ENCODE measurements at regions not wholly inside any gene's neighbourhood (a gene's known extent, or its start where the extent isn't known, plus 50 kb on each side); places are given as distances from the start of the nearest gene placed in this dataset.

- TF ChIP-seq CTCF (IDR thresholded peaks at IDR 0.05) (no peak), POLR2A (IDR thresholded peaks at IDR 0.05) (no peak)
Measured at GRCh38 chr13:105465745-105466144, 1069.7 kb downstream of the EFNB2 start, which contains the start of gene DAOA.
